GM12878 (cell line): ENCODE measurements at regions not wholly inside any gene's neighbourhood (a gene's known extent, or its start where the extent isn't known, plus 50 kb on each side); places are given as distances from the start of the nearest gene placed in this dataset.

Source experiments
- ATAC-seq: fragments of 200-7000 bp; cut with Tn5 transposase; 3 replicates; pipeline ENCODE4 v1.9.1; 2020; ENCODE audit warnings: mild to moderate bottlenecking, moderate library complexity
- BruUV-seq: library from RNA; stranded (reverse); fragments of 400-500 nt; replicated peaks from 2 replicates; lab custom pipeline; 2021; lab: Mats Ljungman, UMichigan
- CTCF ChIA-PET: fragments of 300-600 bp; sonication (Branson Sonifier 250); formaldehyde crosslinking; extraction: SDS; loops from one replicate; lab custom pipeline; 2021; ENCODE audit warnings: inconsistent platforms; lab: Yijun Ruan, JAX
- POLR2A ChIA-PET: fragments of 350-600 bp; formaldehyde crosslinking; extraction: SDS; loops from one replicate; lab custom pipeline; 2021; ENCODE audit warnings: inconsistent platforms; lab: Charles Lee
- RAD21 ChIA-PET: fragments of 300-600 bp; sonication (Branson Sonifier 250); formaldehyde crosslinking; loops from one replicate; lab custom pipeline; 2023; ENCODE audit warnings: antibody characterized with exemption; ENCODE audit not compliant: unreplicated experiment; lab: Charles Lee
- SMC1A ChIA-PET: fragments of 300-600 bp; sonication (Branson Sonifier 250); formaldehyde crosslinking; loops from one replicate; lab custom pipeline; 2023; ENCODE audit not compliant: unreplicated experiment, uncharacterized antibody; lab: Charles Lee
- DNase-seq: peaks from one replicate; pipeline ENCODE4 v3.0.0-alpha.2; 2011; ENCODE audit warnings: low read depth, low spot score
- FAIRE-seq: peaks from 3 replicates; lab custom pipeline; 2011; peaks lifted over from hg19 to GRCh38; lab: Jason Lieb, UNC
- H2AFZ ChIP-seq: 2 replicates; pipeline ENCODE4 v1.6.0; 2011; ENCODE audit warnings: low read depth, low read length, control low read depth; ENCODE audit not compliant: control insufficient read depth
- H3K27ac ChIP-seq: 2 replicates; pipeline ENCODE4 v1.5.1; 2011; ENCODE audit warnings: control low read depth; ENCODE audit not compliant: control insufficient read depth, insufficient read depth
- H3K27me3 ChIP-seq, 2 experiments: replicated peaks in 1 of 2; 2 replicates each; pipeline versions ENCODE4 v1.6.0 to v1.6.1; 2011; ENCODE audit warnings: low read length in 1 of 2; ENCODE audit not compliant: control insufficient read depth in 2 of 2, insufficient read depth in 2 of 2
- H3K36me3 ChIP-seq, 2 experiments: 2 replicates each; pipeline ENCODE4 v1.5.1; 2011; ENCODE audit warnings: low read length in 1 of 2; ENCODE audit not compliant: control insufficient read depth in 2 of 2, insufficient read depth in 2 of 2
- H3K4me1 ChIP-seq: 2 replicates; pipeline ENCODE4 v1.6.1; 2011; ENCODE audit warnings: mild to moderate bottlenecking, low read length, moderate library complexity, mixed read lengths; ENCODE audit not compliant: control insufficient read depth, insufficient read depth
- H3K4me2 ChIP-seq: 2 replicates; pipeline ENCODE4 v1.6.0; 2011; ENCODE audit warnings: control low read depth; ENCODE audit not compliant: control insufficient read depth, insufficient read depth
- H3K4me3 ChIP-seq: fragments of 200-600 bp; sonication (generic); 2 replicates; pipeline ENCODE4 v1.5.1; 2016
- H3K79me2 ChIP-seq: 2 replicates; pipeline ENCODE4 v1.6.0; 2011; ENCODE audit warnings: low read length; ENCODE audit not compliant: control insufficient read depth, insufficient read depth
- H3K9ac ChIP-seq: 2 replicates; pipeline ENCODE4 v1.8.0; 2011; ENCODE audit warnings: low read length, control low read depth, mixed read lengths; ENCODE audit not compliant: control insufficient read depth, insufficient read depth
- H3K9me3 ChIP-seq: replicated peaks from 3 replicates; pipeline ENCODE4 v1.5.1; 2011; ENCODE audit warnings: mild to moderate bottlenecking, low read length; ENCODE audit not compliant: control insufficient read depth, insufficient read depth
- H4K20me1 ChIP-seq: 2 replicates; pipeline ENCODE4 v1.6.0; 2011; ENCODE audit not compliant: control insufficient read depth, insufficient read depth
- BCL11A ChIP-seq: IDR thresholded peaks from 2 replicates; pipeline ENCODE4 v1.6.1; 2011; ENCODE audit warnings: low read depth, low read length
- BCL3 ChIP-seq: IDR thresholded peaks from 2 replicates; pipeline ENCODE4 v1.6.1; 2011; ENCODE audit warnings: borderline replicate concordance, low read depth, mild to moderate bottlenecking, moderate library complexity, low read length; ENCODE audit not compliant: insufficient read depth, poor library complexity, severe bottlenecking
- SIN3A ChIP-seq: IDR thresholded peaks from 2 replicates; pipeline ENCODE4 v1.6.1; 2012; ENCODE audit warnings: low read depth, low read length, improper control_type of control experiment
- SIX5 ChIP-seq: IDR thresholded peaks from 2 replicates; pipeline ENCODE4 v1.6.1; 2011; ENCODE audit warnings: mild to moderate bottlenecking, low read depth, low read length, moderate library complexity; ENCODE audit not compliant: severe bottlenecking
- SMAD5 ChIP-seq: IDR thresholded peaks from 2 replicates; pipeline ENCODE4 v1.6.1; 2016; ENCODE audit warnings: antibody characterized with exemption, low read depth
- SMC3 ChIP-seq: IDR thresholded peaks from 2 replicates; pipeline ENCODE4 v1.6.1; 2011; ENCODE audit warnings: low read length, improper control_type of control experiment, borderline replicate concordance
- YBX1 ChIP-seq: fragments of 450-650 bp; IDR thresholded peaks from 2 replicates; pipeline ENCODE4 v1.6.1; 2016; ENCODE audit warnings: antibody characterized with exemption
- ZZZ3 ChIP-seq: IDR thresholded peaks from 2 replicates; pipeline ENCODE4 v1.6.1; 2011; ENCODE audit warnings: low read depth; ENCODE audit not compliant: control insufficient read depth, insufficient read length
- WGBS: methylation state at CpG from one replicate; pipeline ENCODE4 v1.1.6; 2016; ENCODE audit warnings: low lambda C conversion rate; ENCODE audit not compliant: insufficient replicate concordance, insufficient coverage; ENCODE audit errors: missing lambda C conversion rate; 5-methylcytosine and 5-hydroxymethylcytosine counted together
- in situ Hi-C: fragments of 300-500 bp; cut with MboI; formaldehyde crosslinking; loops from 9 replicates; pipeline ENCODE4 v1.14.3; 2018; ENCODE audit warnings: mixed read lengths
- intact Hi-C: fragments of 100-400 bp; cut with micrococcal nuclease; formaldehyde crosslinking; loops from one replicate; pipeline ENCODE4 v1.14.2; 2022; ENCODE audit not compliant: unreplicated experiment
- TF ChIP-seq, protein P1 (sequence below): fragments of 450-650 bp; formaldehyde crosslinking; IDR thresholded peaks from 2 replicates; pipeline ENCODE4 v1.4.0; 2020; ENCODE audit warnings: mild to moderate bottlenecking, moderate library complexity

DNA sequence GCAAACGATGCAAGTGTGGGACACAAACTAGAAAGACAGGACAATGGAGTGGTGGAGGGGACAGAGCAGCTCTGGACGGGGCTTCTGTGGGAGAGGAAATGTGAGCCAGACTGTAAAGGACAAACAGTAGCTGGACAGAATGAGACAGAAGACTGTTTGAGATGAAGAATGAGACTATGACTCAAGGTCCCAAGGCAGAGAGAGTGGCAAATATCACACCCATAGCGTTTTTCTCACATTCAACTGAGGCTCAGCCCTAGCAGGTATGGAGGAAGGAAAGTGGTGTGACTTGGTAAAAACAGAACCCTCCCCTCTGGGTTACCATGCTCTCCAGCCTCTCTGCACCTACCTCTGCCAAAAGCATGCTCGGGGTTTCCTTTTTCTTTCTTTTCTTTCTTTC is 96.5 kb downstream of the RPL27A start (continued):
- TF ChIP-seq, protein P1, sequence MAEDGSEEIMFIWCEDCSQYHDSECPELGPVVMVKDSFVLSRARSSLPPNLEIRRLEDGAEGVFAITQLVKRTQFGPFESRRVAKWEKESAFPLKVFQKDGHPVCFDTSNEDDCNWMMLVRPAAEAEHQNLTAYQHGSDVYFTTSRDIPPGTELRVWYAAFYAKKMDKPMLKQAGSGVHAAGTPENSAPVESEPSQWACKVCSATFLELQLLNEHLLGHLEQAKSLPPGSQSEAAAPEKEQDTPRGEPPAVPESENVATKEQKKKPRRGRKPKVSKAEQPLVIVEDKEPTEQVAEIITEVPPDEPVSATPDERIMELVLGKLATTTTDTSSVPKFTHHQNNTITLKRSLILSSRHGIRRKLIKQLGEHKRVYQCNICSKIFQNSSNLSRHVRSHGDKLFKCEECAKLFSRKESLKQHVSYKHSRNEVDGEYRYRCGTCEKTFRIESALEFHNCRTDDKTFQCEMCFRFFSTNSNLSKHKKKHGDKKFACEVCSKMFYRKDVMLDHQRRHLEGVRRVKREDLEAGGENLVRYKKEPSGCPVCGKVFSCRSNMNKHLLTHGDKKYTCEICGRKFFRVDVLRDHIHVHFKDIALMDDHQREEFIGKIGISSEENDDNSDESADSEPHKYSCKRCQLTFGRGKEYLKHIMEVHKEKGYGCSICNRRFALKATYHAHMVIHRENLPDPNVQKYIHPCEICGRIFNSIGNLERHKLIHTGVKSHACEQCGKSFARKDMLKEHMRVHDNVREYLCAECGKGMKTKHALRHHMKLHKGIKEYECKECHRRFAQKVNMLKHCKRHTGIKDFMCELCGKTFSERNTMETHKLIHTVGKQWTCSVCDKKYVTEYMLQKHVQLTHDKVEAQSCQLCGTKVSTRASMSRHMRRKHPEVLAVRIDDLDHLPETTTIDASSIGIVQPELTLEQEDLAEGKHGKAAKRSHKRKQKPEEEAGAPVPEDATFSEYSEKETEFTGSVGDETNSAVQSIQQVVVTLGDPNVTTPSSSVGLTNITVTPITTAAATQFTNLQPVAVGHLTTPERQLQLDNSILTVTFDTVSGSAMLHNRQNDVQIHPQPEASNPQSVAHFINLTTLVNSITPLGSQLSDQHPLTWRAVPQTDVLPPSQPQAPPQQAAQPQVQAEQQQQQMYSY (CRISPR knock-in tag) = no peak
- TF ChIP-seq SIX5 (no peak), YBX1 (no peak), BCL11A (no peak)
- TF ChIP-seq, all 136 proteins: peak for 0

GRCh38 chr11:8779732-8780131 is 97.1 kb downstream of the RPL27A start:
- FAIRE-seq = no peak

More at GRCh38 chr11:8779732-8780131, 97.1 kb downstream of the RPL27A start:
- ChIA-PET SMC1A (interaction anchor here (1.3 kb wide), 1 partner anchor 33 kb away, joined by 3 read pairs; no protein-coding TSS in a partner anchor), RAD21 (no interaction called here), CTCF (interaction anchor here (1.0 kb wide), 1 partner anchor 12 kb away, joined by 3 read pairs; no protein-coding TSS in a partner anchor), POLR2A (interaction anchor here (0.7 kb wide), 1 partner anchor 19 kb away, joined by 3 read pairs; no protein-coding TSS in a partner anchor)
- Histone ChIP-seq H3K4me1 (peaks cover 5% of the 10 kb centered on the region; the same call in 1 of the 2 replicates), H3K4me2 (no peak overlapping the region), H3K36me3 (no peaks in the 10 kb centered on the region), H3K27me3 (no peaks in the 10 kb centered on the region; a peak in 1 of 4 replicates), H2AFZ (no peak overlapping the region), H3K27ac (no peak overlapping the region), H3K9me3 (no peaks in the 10 kb centered on the region), H3K79me2 (no peaks in the 10 kb centered on the region), H3K9ac (no peak overlapping the region), H3K4me3 (no peak overlapping the region), H4K20me1 (no peaks in the 10 kb centered on the region)
- ATAC-seq (no peak), DNase-seq (no peak)
- 81% methylated on average over 10 of the region's 10 CpGs for WGBS
- in situ Hi-C loops (no loop called here), intact Hi-C loops (no loop called here)
- TF ChIP-seq ZZZ3 (no peak), SMAD5 (no peak), BCL3 (no peak), SIN3A (no peak), SMC3 (no peak)
- TF ChIP-seq, protein P1 (CRISPR knock-in tag) = no peak
- no TSS peak for BruUV-seq
